HFFc6 (cell line): ENCODE measurements at regions not wholly inside any gene's neighbourhood (a gene's known extent, or its start where the extent isn't known, plus 50 kb on each side); places are given as distances from the start of the nearest gene placed in this dataset.

Source experiments
- DNase-seq: peaks from one replicate; pipeline ENCODE4 v3.0.0-alpha.2; 2018
- H3K27ac Mint-ChIP-seq: 2 replicates; pipeline ENCODE4 v1.8.0; 2020; ENCODE audit warnings: mild to moderate bottlenecking, mixed read lengths
- H3K27me3 Mint-ChIP-seq: 2 replicates; pipeline ENCODE4 v1.8.0; 2021; ENCODE audit warnings: mild to moderate bottlenecking, moderate library complexity, mixed read lengths; ENCODE audit not compliant: insufficient read depth
- H3K36me3 Mint-ChIP-seq: 2 replicates; pipeline ENCODE4 v1.8.0; 2021; ENCODE audit warnings: low read depth, mixed read lengths
- H3K4me1 Mint-ChIP-seq: 2 replicates; pipeline ENCODE4 v1.8.0; 2020; ENCODE audit warnings: low read depth, mixed read lengths
- H3K4me3 Mint-ChIP-seq: 2 replicates; pipeline ENCODE4 v1.8.0; 2020; ENCODE audit warnings: mild to moderate bottlenecking, moderate library complexity, mixed read lengths
- H3K9me3 Mint-ChIP-seq: 2 replicates; pipeline ENCODE4 v1.8.0; 2020; ENCODE audit warnings: mild to moderate bottlenecking, mixed read lengths
- TF ChIP-seq, protein P1 (sequence below): fragments of 200-600 bp; sonication (generic); IDR thresholded peaks from 2 replicates; pipeline ENCODE4 v1.5.0; 2021; ENCODE audit warnings: antibody characterized with exemption, mild to moderate bottlenecking

DNA sequence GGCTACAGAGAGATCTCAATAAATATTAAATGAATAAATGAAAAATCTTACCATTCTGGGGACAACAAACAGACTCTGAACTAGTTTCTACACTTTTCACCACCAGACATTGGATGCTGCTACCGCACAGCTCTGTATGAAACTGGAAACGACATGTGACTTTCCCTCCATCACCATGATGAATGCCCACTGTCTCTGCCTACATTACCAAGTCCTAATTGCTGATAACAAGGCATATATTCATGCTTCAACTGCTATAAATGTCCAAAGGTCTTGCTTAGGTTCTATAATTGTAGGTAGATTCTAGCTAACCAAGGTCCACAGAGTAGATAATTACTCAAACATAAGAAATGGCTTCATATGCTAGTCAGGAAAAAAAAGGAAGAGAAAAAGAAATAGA lies 399.4 kb upstream of the ADGRL3 start:
- no peaks in the 10 kb centered on the region for H3K36me3 Mint-ChIP-seq
- no peak overlapping the region for H3K27ac Mint-ChIP-seq
- H3K4me1 Mint-ChIP-seq = no peaks in the 10 kb centered on the region
- H3K9me3 Mint-ChIP-seq = no peaks in the 10 kb centered on the region
- TF ChIP-seq, protein P1, sequence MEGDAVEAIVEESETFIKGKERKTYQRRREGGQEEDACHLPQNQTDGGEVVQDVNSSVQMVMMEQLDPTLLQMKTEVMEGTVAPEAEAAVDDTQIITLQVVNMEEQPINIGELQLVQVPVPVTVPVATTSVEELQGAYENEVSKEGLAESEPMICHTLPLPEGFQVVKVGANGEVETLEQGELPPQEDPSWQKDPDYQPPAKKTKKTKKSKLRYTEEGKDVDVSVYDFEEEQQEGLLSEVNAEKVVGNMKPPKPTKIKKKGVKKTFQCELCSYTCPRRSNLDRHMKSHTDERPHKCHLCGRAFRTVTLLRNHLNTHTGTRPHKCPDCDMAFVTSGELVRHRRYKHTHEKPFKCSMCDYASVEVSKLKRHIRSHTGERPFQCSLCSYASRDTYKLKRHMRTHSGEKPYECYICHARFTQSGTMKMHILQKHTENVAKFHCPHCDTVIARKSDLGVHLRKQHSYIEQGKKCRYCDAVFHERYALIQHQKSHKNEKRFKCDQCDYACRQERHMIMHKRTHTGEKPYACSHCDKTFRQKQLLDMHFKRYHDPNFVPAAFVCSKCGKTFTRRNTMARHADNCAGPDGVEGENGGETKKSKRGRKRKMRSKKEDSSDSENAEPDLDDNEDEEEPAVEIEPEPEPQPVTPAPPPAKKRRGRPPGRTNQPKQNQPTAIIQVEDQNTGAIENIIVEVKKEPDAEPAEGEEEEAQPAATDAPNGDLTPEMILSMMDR = no peak
- no peak overlapping the region for H3K4me3 Mint-ChIP-seq
- no peaks in the 10 kb centered on the region; the same call in 1 of the 2 replicates for H3K27me3 Mint-ChIP-seq
- DNase-seq = no peak

DNA sequence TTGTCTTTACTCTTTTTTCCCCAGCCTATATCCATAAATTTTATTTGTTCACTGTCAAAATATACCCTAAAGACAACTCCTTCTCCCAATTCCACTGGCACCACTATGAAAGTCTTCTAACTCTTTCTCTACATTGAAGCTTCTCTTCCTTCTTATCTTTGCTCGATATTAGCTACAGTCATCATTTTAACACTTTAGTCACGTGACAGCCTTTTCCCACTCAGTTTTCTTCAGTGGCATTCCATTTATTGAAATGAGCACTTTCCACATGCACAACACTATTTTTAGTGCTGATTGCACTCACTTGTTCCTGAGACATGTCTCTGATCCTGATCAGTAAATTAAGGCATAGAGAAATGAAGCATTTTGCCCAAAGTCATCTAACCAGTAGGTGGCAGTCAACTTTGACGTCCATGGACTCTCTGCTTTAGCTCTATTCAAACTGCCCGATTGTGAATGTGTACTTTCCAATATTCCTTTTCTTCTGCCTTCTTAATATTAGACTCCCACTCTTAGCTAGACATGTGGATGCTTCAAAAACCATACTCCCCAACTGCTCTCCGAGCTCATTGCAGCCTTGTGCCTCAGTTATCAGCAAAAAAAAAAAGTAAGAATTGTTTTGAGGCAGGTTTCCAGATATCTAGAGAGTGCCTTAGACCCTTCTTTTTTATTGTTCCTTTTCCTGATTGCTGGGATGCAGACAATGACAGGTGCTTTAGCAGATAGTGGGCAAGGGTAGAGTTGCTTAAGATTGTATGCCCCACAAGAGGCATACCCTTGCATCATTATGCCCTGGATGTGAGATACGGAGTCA lies 394.4 kb upstream of the ADGRL3 start:
- no peak for DNase-seq
- no peaks in the 10 kb centered on the region; the same call in none of the 2 replicates for H3K27me3 Mint-ChIP-seq
- TF ChIP-seq, protein P1 = peak; percentile 80
- no peaks in the 10 kb centered on the region for H3K4me1 Mint-ChIP-seq
- H3K36me3 Mint-ChIP-seq = no peaks in the 10 kb centered on the region
- H3K9me3 Mint-ChIP-seq = no peaks in the 10 kb centered on the region
- H3K4me3 Mint-ChIP-seq = no peak overlapping the region
- H3K27ac Mint-ChIP-seq = no peak overlapping the region

DNA sequence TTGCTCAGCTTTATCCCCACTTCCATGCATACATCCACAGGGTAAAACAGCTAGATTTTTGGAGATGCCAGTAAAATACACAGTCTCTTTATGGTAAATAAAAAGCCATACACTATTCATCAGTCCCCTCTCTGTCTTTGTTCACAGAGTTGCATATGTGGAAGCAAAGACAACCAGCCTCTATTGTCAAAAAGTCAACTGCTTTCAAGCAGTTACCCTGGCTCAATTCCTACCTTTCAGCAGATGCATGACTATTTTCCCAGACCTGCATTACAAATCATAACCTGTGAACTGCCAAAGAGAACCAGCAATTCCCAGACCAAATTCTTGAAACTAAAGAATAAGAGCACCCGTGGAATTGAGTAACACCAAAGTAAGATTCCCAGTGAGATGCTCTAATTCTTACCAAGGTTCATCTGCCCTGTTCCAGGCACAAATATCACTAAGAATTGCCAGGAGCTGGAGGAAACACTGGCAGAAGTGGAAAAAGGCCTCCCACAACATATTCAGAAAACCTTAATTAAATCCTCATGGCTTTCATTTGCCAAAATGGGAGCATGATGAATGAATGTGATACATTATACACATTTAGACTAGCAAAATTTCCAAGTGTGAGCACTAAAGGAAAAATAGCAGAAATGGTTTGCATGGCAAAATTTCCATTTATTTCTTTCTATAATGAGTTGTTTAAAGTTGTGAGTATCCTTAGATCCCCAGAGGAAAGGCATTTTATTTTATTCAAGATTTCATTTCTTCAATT lies 391.2 kb upstream of the ADGRL3 start:
- Mint-ChIP-seq H3K36me3 (no peaks in the 10 kb centered on the region), H3K9me3 (no peaks in the 10 kb centered on the region), H3K4me1 (no peaks in the 10 kb centered on the region), H3K27me3 (no peaks in the 10 kb centered on the region; the same call in 1 of the 2 replicates), H3K4me3 (no peak overlapping the region), H3K27ac (no peak overlapping the region)
- no peak for DNase-seq
- TF ChIP-seq, protein P1 = no peak

DNA sequence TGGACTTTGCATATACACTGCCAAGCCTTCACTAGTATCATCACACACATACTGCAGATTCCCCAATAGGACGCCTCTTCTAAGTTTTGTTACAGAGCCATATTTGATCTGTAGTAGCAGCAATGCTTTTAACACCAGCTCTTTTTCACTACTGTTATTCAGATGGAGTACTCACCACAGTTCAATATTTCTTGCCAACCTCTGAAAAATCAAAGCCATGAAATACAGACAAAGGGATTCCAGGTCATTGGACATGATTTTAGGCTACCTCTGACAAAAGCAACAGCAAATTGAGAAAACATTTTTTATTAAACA lies 390.7 kb upstream of the ADGRL3 start:
- no peak for DNase-seq
- Mint-ChIP-seq H3K27ac (no peak overlapping the region), H3K9me3 (no peaks in the 10 kb centered on the region), H3K4me3 (no peak overlapping the region), H3K27me3 (no peaks in the 10 kb centered on the region; the same call in 1 of the 2 replicates), H3K36me3 (no peaks in the 10 kb centered on the region), H3K4me1 (no peaks in the 10 kb centered on the region)
- TF ChIP-seq, protein P1 = no peak

DNA sequence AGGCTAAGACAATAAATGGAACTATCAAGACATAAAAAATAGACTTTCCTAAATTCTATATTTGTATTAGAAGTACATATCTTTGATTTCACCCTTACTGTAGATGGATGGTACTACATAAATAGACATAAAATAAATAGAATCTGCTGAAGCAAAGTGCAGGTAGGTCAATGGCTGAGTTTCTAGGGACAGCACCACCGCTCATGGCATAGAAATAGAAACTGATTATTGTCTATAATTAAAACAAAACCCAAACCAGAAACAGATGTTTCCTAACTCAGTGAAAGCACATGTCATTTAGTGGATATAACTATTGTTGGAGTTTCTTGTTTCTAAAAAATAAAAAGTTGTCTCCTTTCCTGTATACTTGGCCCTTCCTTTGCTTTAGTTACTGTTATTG lies 387.3 kb upstream of the ADGRL3 start:
- Mint-ChIP-seq H3K27me3 (no peaks in the 10 kb centered on the region; the same call in 1 of the 2 replicates), H3K4me3 (no peak overlapping the region), H3K27ac (no peak overlapping the region), H3K4me1 (no peaks in the 10 kb centered on the region), H3K36me3 (no peaks in the 10 kb centered on the region), H3K9me3 (no peaks in the 10 kb centered on the region)
- TF ChIP-seq, protein P1 = no peak
- no peak for DNase-seq
